ENCODE measurements at regions not wholly inside any gene's neighbourhood (a gene's known extent, or its start where the extent isn't known, plus 50 kb on each side); places are given as distances from the start of the nearest gene placed in this dataset.

GRCh38 chr11:11081288-11081687 lies 223.4 kb upstream of the ZBED5 start:
- no peak for DNase-seq

- no peak for DNase-seq
Measured at GRCh38 chr11:11078344-11079086, 220.7 kb upstream of the ZBED5 start.

- no peak for DNase-seq
Measured at GRCh38 chr11:11077898-11078297, 220.0 kb upstream of the ZBED5 start.

GRCh38 chr11:11076879-11077278 lies 219.0 kb upstream of the ZBED5 start:
- no peak for DNase-seq

DNA sequence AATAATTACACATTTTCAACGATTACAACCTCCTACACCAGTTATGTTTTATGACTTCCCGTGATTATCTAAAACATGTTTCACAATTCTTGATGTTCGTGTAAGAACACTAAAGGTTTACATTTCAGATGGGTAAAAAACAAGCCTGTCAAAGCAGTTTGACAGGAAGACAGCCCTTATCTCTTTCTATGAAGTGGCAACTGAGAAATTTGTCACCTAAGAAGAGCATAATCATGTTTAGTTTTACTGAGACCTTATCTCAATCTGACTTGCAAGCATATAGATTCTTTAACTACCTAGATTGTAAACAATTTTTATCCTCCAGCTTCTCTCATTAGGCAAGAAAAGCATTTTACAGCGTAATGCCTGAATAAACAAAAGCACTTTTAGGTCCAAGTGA lies 218.4 kb upstream of the ZBED5 start:
- DNase-seq, result no peak

DNA sequence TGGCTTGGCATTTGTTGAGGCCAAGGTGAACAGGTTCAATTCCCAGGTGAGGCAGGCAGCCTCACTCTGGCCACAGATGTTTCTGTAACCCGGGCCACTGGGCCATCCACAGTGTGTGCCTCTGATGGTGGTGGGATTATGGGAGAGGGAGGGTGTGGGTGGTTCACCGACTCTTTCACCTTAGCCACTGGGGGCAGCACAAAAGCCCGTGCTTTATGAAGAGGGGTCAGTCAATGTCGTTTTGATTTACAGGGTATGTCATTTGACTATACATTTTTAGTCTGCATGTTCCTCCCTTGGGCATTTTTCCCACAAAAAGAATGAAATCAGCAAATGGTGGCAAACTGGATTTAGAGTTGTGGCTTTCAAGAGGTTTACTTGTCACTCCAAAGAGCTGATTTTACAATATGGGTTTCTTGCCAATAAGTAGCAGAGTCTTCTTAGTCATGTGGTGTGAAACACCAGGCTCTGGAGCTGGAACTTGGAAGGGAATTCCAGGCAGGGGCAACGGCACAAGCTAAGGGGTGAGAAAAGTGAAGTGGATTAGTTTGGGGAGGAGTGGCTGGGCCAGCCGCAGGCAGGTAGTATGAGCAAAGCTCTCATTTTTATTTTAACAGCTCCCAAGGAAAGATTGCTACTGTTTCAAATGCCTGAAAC lies 217.8 kb upstream of the ZBED5 start:
- DNase-seq, result no peak

GRCh38 chr11:11074686-11075335 lies 217.0 kb upstream of the ZBED5 start:
- peak in 14 of 56 donors; percentile 5 to 62 (median 22) for DNase-seq

DNA sequence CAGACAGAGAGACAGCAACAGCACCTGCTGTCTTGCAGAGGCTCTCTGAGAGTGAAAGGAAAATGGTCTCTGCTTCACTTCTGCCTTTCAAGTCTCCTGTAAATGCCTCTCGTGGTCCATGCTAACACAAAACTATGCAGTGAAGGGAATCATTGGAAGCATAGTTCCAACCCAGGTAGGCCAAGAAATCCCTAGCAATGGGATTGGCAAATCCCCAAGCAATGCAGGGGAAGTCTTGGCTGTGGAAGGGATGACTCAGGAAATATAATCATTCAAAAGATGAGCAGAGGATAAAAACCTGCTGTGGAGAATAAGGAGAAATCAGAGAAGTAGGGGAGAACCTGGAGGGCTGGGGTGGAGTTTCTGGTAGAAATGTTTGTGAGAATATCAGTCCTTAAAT lies 216.1 kb upstream of the ZBED5 start:
- peak in 1 of 56 donors; percentile 8 for DNase-seq

DNA sequence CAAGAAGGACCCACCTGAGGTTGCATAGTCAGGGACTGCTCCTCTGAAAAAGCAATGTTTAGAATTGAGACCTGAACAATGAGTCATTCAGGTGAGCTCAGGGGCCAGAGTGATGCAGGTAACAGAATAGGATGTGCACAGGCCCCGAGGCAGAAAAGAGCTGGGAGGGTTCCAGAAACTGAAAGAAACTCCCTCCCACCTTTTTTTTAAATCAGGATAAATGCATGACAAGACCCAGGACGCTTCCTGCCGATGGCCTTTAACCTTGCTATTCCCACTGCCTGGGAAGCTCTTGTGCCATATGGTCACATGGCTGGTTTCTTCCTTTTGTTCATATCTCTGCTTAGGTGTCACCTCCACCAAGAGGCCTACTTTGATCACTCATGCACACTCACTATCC lies 214.2 kb upstream of the ZBED5 start:
- no peak for DNase-seq

DNA sequence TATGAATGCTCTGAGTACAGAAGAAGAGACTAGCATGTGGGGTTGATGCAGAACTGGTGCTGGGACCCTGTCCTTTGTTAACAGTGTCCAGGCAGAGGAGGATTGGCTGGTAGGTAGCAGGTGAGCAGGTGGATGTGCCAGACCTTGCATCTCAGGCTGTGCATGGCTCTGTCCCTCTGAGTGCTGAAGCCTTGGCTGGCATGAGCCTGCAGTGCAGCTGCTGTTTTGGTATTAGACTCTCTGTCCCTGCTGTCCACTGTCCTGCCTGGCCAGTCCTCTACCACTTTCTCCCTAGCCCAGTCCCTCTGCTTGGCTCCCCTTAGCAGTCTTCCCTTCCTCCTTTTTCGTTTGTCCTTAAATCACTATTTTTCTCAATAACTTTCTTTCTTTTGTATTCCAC lies 213.6 kb upstream of the ZBED5 start:
- no peak for DNase-seq

GRCh38 chr11:11070976-11071375 lies 213.1 kb upstream of the ZBED5 start:
- DNase-seq, result no peak

DNA sequence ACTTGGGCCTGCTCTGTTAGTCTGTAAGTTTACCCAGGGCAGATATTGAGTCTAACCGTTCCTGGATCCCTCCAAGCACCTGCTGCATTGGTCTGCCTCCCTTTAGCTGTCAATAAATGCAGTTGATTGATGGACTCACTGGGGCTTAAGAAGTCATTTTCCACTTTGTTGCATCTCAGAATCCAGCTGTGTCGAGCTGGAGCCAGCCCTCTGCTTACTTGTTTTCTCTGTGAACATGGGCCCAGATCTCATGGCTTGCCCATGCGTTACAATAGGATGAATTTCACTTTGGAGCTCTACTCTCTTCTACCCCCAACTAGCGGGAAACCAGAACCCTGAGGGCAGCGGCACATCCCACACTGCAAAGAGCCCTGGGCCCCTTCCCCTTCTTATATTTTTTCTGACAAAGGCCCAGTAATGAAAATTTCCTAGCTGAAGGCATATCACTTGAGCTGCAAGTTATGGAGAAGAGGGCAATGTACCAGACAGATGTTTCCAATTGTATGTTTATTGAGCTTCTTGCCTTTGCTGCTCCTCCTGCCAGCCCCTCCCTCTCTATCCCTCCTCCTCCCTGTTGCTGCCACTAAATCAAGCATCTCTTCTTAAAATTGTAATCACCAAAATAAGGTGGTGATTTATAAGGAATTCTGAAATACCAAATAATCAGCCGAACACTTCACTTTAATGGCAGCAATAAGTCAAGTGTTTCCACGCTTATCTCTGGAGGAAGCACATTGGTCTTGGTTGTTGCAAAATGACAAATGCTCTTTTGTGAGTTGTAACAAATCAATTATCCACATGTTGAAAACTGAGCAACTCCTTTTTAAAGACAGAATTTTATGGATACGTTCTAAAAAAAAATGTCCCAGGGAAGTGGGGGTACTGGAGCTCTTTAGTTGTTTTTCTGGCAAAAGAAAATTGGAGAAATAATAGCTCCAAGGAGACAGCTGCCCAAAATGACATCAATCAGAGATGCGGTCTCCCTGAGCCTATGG lies 212.3 kb upstream of the ZBED5 start:
- no peak for DNase-seq

GRCh38 chr11:11068113-11068512 lies 210.3 kb upstream of the ZBED5 start:
- DNase-seq, result no peak

GRCh38 chr11:11065396-11065795 lies 207.5 kb upstream of the ZBED5 start:
- no peak for DNase-seq

DNA sequence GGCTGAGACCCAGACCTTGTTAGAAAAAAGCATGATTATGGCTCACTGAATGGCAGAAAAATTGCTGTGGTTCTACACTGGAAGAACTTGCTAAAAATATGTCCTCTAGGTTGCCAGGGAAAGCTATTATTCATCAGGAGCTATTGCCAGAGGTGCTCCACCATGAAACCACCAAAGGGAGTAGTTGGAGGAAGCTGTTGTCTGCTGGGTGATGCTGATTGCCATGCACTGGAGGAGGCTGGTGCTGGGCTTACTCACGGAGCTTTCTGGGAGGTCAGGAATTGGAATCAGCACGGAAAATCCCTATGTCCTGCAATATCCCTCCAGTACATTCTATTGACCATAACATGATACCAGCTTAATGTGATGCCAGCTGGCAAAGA lies 199.6 kb upstream of the ZBED5 start:
- no peak for DNase-seq

DNA sequence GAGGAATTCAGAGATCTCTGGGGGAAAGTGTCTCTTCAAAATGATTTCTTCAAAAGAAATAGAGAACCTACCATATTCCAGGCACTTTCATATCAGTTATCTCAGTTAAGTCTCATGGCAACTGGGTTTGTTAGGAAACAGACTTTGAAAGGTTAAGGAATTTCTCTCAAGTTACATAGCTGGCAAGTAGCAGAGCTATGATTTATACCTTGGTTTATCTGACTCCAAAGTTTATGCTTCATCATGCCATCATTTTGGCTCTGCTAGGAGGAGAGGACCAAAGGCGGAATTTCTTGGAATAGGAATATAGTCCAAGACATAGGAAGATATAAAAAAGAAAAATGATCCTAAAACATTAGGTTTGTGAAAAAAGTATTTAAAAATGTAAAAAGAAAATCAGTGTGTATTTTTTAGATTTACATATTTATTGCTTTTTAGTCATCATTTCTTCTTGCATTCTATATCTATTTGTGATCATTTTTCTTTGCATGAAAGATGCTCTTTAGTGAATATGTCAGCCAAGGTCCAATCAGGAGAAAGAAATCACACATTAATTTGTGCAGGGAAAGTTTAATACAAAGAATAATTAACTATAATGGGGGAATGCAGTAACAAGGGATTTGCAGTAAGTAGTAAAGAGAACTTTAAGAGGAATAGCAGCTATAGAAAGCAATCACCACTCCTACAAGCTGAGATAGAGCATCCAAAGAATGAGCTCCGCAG lies 199.1 kb upstream of the ZBED5 start:
- no peak for DNase-seq

DNA sequence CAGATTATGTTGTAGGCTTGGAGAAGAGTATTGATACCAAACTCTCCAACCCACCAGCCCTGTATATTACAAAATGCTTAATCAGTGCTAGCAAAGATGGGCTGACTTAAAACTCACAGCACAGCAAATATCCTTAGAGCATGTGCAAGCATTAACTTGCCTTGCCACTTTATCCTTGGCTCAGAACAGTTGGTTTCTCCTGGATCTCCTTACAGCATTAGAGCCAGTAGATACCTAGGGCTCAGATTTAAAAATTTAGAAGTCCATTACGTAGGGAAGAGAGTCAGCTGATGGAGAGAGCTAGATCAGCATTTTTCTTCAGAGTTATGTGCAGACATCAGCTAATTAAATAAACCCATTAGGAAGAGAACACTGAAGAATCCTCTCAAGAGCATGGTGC lies 198.5 kb upstream of the ZBED5 start:
- DNase-seq, result no peak

DNA sequence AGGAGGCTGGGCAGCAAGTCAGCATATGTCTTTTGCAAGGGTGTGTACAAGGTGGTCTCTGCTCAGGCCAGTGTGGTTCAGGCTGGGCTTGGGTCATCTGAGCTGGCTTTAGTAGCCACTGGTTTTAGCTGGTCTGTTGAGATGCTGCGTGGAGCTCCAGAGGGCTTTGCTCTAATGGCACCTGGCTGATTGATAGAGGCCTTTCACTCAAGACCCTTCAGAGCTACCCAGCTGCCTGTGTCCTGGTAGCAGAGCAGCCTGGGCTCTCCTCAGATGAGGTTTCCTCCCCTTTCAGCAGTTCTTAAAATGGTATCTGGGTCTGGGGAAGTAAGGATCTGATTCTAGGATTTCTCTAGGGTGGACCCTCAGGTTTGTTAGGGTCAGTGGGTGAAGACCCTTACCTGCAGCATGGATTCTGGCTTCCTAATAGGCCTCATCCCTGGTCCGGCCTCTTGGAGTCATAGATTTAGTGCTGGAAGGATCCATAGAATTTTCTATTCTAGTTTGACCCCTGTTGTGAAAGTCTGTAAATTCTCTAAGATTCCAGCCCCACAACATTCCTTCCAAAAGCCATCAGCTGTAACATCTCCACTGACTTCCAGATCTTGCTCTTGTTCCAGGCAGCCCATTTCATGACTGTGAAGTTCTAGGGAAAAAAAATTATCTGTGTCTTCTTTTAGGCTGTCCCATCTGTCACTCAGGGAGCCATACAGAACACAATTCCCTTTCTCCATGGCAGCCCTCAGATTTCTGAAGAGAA lies 190.2 kb upstream of the ZBED5 start:
- DNase-seq, result no peak

GRCh38 chr11:11046781-11047180 lies 188.9 kb upstream of the ZBED5 start:
- no peak for DNase-seq
